ENCODE measurements at regions not wholly inside any gene's neighbourhood (a gene's known extent, or its start where the extent isn't known, plus 50 kb on each side); places are given as distances from the start of the nearest gene placed in this dataset.

GRCh38 chr3:94453864-94454263 lies 391.0 kb downstream of the NSUN3 start:
- TF ChIP-seq CTCF (IDR thresholded peaks at IDR 0.05) (no peak), ZNF121 (CRISPR knock-in tag; IDR thresholded peaks at IDR 0.05) (no peak), ZNF232 (CRISPR knock-in tag; IDR thresholded peaks at IDR 0.05) (no peak), NFATC4 (CRISPR knock-in tag; IDR thresholded peaks at IDR 0.05) (no peak), NR2C2 (CRISPR knock-in tag; IDR thresholded peaks at IDR 0.05) (no peak), NR3C1 (CRISPR knock-in tag; conservative IDR thresholded peaks at IDR 0.05; ENCODE audit: low read depth) (no peak), CREM (CRISPR knock-in tag; IDR thresholded peaks at IDR 0.05) (no peak), JUN (CRISPR knock-in tag; IDR thresholded peaks at IDR 0.05) (no peak), FOXK1 (CRISPR knock-in tag; IDR thresholded peaks at IDR 0.05) (no peak), ATF1 (CRISPR knock-in tag; IDR thresholded peaks at IDR 0.05) (no peak), ATF3 (CRISPR knock-in tag; conservative IDR thresholded peaks at IDR 0.05) (no peak)
- TF ChIP-seq, protein P1, sequence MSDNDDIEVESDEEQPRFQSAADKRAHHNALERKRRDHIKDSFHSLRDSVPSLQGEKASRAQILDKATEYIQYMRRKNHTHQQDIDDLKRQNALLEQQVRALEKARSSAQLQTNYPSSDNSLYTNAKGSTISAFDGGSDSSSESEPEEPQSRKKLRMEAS (CRISPR knock-in tag; IDR thresholded peaks at IDR 0.05), result no peak
- TF ChIP-seq, protein P2, sequence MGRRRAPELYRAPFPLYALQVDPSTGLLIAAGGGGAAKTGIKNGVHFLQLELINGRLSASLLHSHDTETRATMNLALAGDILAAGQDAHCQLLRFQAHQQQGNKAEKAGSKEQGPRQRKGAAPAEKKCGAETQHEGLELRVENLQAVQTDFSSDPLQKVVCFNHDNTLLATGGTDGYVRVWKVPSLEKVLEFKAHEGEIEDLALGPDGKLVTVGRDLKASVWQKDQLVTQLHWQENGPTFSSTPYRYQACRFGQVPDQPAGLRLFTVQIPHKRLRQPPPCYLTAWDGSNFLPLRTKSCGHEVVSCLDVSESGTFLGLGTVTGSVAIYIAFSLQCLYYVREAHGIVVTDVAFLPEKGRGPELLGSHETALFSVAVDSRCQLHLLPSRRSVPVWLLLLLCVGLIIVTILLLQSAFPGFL (CRISPR knock-in tag; IDR thresholded peaks at IDR 0.05; ENCODE audit: borderline replicate concordance), result no peak

Measured in WTC11 (cell line).